CD14-positive monocyte (primary cell): ENCODE measurements at regions not wholly inside any gene's neighbourhood (a gene's known extent, or its start where the extent isn't known, plus 50 kb on each side); places are given as distances from the start of the nearest gene placed in this dataset.

ENCODE experiments used
- DNase-seq, 3 donors: peaks; one replicate each; pipeline ENCODE4 v3.0.0-alpha.2; 2011 to 2022
- H2AFZ ChIP-seq: 2 replicates; pipeline ENCODE4 v1.6.0; 2012; ENCODE audit warnings: mild to moderate bottlenecking, low read depth, low read length, inconsistent platforms; ENCODE audit not compliant: insufficient read depth, poor library complexity, severe bottlenecking
- H3K27ac ChIP-seq, 2 donors: 1 replicate in 1 of 2; 2 replicates in 1 of 2; pipeline ENCODE4 v1.5.1; 2012 to 2013; ENCODE audit warnings: low read length in 2 of 2, control low read depth in 1 of 2, inconsistent platforms in 1 of 2, low read depth in 1 of 2, mild to moderate bottlenecking in 1 of 2
- H3K27me3 ChIP-seq, 2 donors: one replicate each; pipeline versions ENCODE4 v1.6.0 to v1.6.1; 2011 to 2013; ENCODE audit warnings: low read length in 2 of 2; ENCODE audit not compliant: control insufficient read depth in 2 of 2, insufficient read depth in 2 of 2
- H3K36me3 ChIP-seq, 2 donors: replicated peaks in 1 of 2; 1 replicate in 1 of 2; 2 replicates in 1 of 2; pipeline versions ENCODE4 v1.5.1 to v1.6.1; 2012 to 2013; ENCODE audit warnings: low read length in 2 of 2, control low read depth in 1 of 2, inconsistent platforms in 1 of 2, mild to moderate bottlenecking in 1 of 2; ENCODE audit not compliant: insufficient read depth in 2 of 2, control insufficient read depth in 1 of 2
- H3K4me1 ChIP-seq, 2 donors: 1 replicate in 1 of 2; 2 replicates in 1 of 2; pipeline versions ENCODE4 v1.5.1 to v1.6.1; 2012 to 2013; ENCODE audit warnings: low read length in 2 of 2, control low read depth in 1 of 2, inconsistent platforms in 1 of 2, mild to moderate bottlenecking in 1 of 2, moderate library complexity in 1 of 2; ENCODE audit not compliant: insufficient read depth in 2 of 2, control insufficient read depth in 1 of 2
- H3K4me2 ChIP-seq: replicated peaks from 2 replicates; pipeline ENCODE3; 2012; ENCODE audit warnings: low read length, moderate library complexity, mild to moderate bottlenecking; ENCODE audit not compliant: poor library complexity, severe bottlenecking; ENCODE audit errors: extremely low read depth
- H3K4me3 ChIP-seq, 3 experiments: fragments of 200-600 bp in 1 of 3; sonication (generic) in 1 of 3; replicated peaks in 1 of 3; 1 replicate in 2 of 3; 2 replicates in 1 of 3; pipeline ENCODE4 v1.5.1; 2011 to 2013; ENCODE audit warnings: low read length in 3 of 3, mild to moderate bottlenecking in 3 of 3, control low read depth in 2 of 3, low read depth in 2 of 3, inconsistent platforms in 1 of 3, moderate library complexity in 1 of 3
- H3K79me2 ChIP-seq: 2 replicates; pipeline ENCODE4 v1.6.0; 2012; ENCODE audit warnings: mild to moderate bottlenecking, control low read depth, inconsistent platforms, low read length, moderate library complexity; ENCODE audit not compliant: insufficient read depth
- H3K9ac ChIP-seq: 2 replicates; pipeline ENCODE4 v1.6.0; 2017; ENCODE audit warnings: low read length, mild to moderate bottlenecking; ENCODE audit not compliant: insufficient read depth, poor library complexity, severe bottlenecking
- H3K9me3 ChIP-seq, 2 donors: replicated peaks in 1 of 2; 1 replicate in 1 of 2; 2 replicates in 1 of 2; pipeline versions ENCODE4 v1.5.1 to v1.6.1; 2012 to 2013; ENCODE audit warnings: low read length in 2 of 2, control low read depth in 1 of 2; ENCODE audit not compliant: control insufficient read depth in 1 of 2, insufficient read depth in 1 of 2
- H4K20me1 ChIP-seq: 2 replicates; pipeline ENCODE4 v1.6.0; 2012; ENCODE audit warnings: mild to moderate bottlenecking, low read length, control low read depth, moderate library complexity; ENCODE audit not compliant: insufficient read depth
- H3K27ac Mint-ChIP-seq, 7 donors: one replicate each; pipeline ENCODE4 v1.8.0; 2020; ENCODE audit warnings: mild to moderate bottlenecking in 7 of 7, mixed read lengths in 7 of 7, moderate library complexity in 6 of 7, inconsistent platforms in 2 of 7
- H3K27me3 Mint-ChIP-seq, 3 donors: one replicate each; pipeline ENCODE4 v1.8.0; 2021 to 2022; ENCODE audit warnings: low read depth in 3 of 3, mild to moderate bottlenecking in 3 of 3, mixed read lengths in 3 of 3, moderate library complexity in 3 of 3, inconsistent platforms in 1 of 3
- H3K36me3 Mint-ChIP-seq, 2 donors: one replicate each; pipeline ENCODE4 v1.8.0; 2020; ENCODE audit warnings: mixed read lengths in 2 of 2, inconsistent platforms in 1 of 2, mild to moderate bottlenecking in 1 of 2
- H3K4me1 Mint-ChIP-seq: one replicate; pipeline ENCODE4 v1.8.0; 2020; ENCODE audit warnings: mild to moderate bottlenecking, mixed read lengths
- H3K4me3 Mint-ChIP-seq, 2 donors: one replicate each; pipeline ENCODE4 v1.8.0; 2020; ENCODE audit warnings: mild to moderate bottlenecking in 2 of 2, mixed read lengths in 2 of 2, moderate library complexity in 1 of 2
- H3K9me3 Mint-ChIP-seq, 7 donors: one replicate each; pipeline ENCODE4 v1.8.0; 2020 to 2022; ENCODE audit warnings: mixed read lengths in 7 of 7, mild to moderate bottlenecking in 6 of 7, moderate library complexity in 6 of 7, inconsistent platforms in 2 of 7
- CTCF ChIP-seq: fragments of 200-600 bp; IDR thresholded peaks from one replicate; pipeline ENCODE4 v1.8.0; 2022; ENCODE audit warnings: antibody characterized with exemption, mild to moderate bottlenecking
- WGBS: methylation state at CpG from one replicate; pipeline ENCODE4 v1.1.5; 2013; ENCODE audit warnings: missing lambda C conversion rate; ENCODE audit not compliant: insufficient coverage; 5-methylcytosine and 5-hydroxymethylcytosine counted together
- intact Hi-C, 2 donors: fragments of 100-400 bp; cut with micrococcal nuclease; formaldehyde crosslinking; loops; one replicate each; pipeline versions ENCODE4 v1.15.0 to v1.15.1; 2023

GRCh38 chr18:25830787-25831186, 259.6 kb downstream of the SS18 start:
- Mint-ChIP-seq H3K27ac (no peak overlapping the region), H3K4me1 (no peaks in the 10 kb centered on the region), H3K36me3 (no peaks in the 10 kb centered on the region), H3K4me3 (no peak overlapping the region), H3K9me3 (no peaks in the 10 kb centered on the region), H3K27me3 (peaks cover 0 to 2% (median 0%) of the 10 kb centered on the region in 3 donors)
- intact Hi-C loops, result no loop called here
- TF ChIP-seq CTCF, result no peak
- Histone ChIP-seq H3K36me3 (no peaks in the 10 kb centered on the region), H4K20me1 (no peaks in the 10 kb centered on the region), H2AFZ (no peak overlapping the region), H3K27ac (no peak overlapping the region), H3K9ac (no peak overlapping the region), H3K79me2 (no peaks in the 10 kb centered on the region), H3K4me3 (no peak overlapping the region), H3K27me3 (no peaks in the 10 kb centered on the region), H3K9me3 (no peaks in the 10 kb centered on the region), H3K4me1 (no peaks in the 10 kb centered on the region), H3K4me2 (no peak overlapping the region)
- WGBS, result 83% methylated on average over 1 of the region's 2 CpGs
- DNase-seq, result no peak

- intact Hi-C loops, result no loop called here
- WGBS, result 90% methylated on average over 10 of the region's 13 CpGs
- Mint-ChIP-seq H3K36me3 (no peaks in the 10 kb centered on the region), H3K27ac (no peak overlapping the region), H3K9me3 (peaks cover 0 to 2% (median 0%) of the 10 kb centered on the region in 7 donors), H3K27me3 (peaks cover 0 to 2% (median 0%) of the 10 kb centered on the region in 3 donors), H3K4me3 (no peak overlapping the region), H3K4me1 (no peaks in the 10 kb centered on the region)
- Histone ChIP-seq H3K9ac (no peak overlapping the region), H3K27ac (no peak overlapping the region), H3K27me3 (no peaks in the 10 kb centered on the region), H3K4me1 (no peaks in the 10 kb centered on the region), H3K79me2 (no peaks in the 10 kb centered on the region), H4K20me1 (no peaks in the 10 kb centered on the region), H3K4me3 (no peak overlapping the region), H3K4me2 (no peak overlapping the region), H3K9me3 (no peaks in the 10 kb centered on the region), H3K36me3 (no peaks in the 10 kb centered on the region), H2AFZ (no peak overlapping the region)
- DNase-seq, result no peak
- no peak for TF ChIP-seq CTCF
These were observed 262.4 kb downstream of the SS18 start for GRCh38 chr18:25827961-25828561.
